ENCODE measurements at regions not wholly inside any gene's neighbourhood (a gene's known extent, or its start where the extent isn't known, plus 50 kb on each side); places are given as distances from the start of the nearest gene placed in this dataset.

DNA sequence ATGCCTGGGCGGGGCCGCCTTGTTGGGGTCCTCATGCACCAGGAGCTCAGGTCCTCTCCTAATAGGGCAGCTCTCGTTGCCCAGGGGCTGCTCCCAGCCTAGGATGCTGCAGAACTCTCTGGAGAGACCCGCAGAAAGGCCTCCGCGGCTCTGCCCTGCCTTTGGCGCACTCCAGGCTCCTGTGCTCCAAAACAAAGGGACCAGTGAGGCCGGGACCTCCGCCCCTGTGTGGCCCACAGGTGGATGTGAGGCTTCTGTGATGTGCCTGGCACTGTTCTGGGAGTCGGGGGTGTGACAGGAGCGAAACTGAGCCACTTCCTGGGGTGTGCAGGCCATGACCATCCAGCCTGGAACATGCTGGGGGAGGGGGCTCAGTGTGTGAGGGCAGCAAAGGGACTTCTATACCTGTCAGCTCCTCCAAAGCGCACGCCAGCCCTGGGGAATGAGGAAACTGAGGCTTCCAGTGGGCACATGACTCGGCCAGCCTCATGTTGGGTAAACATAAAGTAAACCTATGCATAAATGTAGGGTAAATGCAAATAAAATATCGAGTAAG is 153.2 kb downstream of the IRF8 start:
- DNase-seq (ENCODE audit: low spot score) (no peak), FAIRE-seq (no peak)

DNA sequence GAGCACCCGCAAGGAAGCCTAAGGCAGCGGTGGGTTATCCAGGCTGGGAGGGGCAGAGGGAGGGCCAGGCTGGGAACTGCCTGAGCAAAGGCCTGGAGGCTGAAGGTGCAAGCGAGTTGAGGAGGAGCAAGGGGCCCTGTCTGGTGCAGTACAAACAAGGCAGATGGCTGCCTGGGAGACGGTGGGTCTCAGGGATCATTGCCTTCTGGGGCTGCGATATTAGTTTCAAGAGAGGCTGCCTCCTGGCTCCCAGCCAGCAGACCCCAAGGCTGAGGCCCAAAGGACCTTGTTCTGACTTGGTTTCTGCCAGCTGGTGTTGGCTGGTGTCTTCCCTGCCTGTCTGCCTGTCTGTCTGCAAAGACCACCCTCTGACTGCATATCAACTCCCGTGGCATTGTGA is 154.0 kb downstream of the IRF8 start:
- no peak for DNase-seq (ENCODE audit: low spot score)
- no peak for FAIRE-seq

DNA sequence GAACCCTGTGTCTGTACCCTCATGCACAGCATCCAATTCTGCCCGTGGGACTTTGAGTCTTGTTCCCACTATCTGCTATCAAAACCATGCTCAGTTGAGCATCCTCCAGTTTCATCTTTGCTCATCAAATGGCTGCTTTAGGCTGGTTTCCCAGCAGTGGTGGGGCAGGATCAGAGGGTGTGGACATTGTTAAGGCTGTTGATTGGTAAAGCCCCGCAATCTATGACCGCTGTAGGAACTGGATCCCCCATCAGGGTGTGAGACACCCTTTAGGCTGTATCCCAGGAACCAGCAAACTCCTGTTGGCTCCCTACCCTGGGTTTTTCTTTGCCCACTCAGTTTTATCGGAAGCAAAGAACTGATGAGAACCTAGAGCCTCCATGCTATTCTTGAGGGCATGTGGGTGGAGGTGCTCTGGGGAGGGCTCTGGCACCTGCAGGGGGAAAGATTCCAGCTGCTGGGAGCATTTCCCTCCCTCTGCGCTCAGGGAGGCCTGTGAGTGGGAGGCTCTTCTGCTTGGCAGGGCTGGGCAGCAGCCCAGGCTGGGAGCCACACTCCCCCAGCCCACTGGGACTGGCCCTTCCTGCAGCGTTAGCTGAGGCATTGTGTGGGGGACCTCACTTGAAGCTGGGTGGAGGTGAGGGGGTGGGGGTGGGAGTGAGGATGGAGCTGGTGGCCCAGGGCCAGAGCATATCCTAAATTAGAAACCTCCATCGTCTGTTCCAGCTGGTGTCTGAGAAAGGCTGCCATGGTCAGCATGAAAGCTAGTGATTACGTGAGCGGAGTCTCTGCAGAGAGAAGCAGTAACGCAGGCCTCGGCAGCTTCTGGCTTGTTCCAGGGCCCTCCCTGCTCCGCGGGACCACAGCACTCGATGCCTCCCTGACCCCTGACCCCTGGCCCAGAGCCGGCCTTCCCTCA is 160.6 kb downstream of the IRF8 start:
- DNase-seq (ENCODE audit: low spot score) (no peak), FAIRE-seq (no peak)

DNA sequence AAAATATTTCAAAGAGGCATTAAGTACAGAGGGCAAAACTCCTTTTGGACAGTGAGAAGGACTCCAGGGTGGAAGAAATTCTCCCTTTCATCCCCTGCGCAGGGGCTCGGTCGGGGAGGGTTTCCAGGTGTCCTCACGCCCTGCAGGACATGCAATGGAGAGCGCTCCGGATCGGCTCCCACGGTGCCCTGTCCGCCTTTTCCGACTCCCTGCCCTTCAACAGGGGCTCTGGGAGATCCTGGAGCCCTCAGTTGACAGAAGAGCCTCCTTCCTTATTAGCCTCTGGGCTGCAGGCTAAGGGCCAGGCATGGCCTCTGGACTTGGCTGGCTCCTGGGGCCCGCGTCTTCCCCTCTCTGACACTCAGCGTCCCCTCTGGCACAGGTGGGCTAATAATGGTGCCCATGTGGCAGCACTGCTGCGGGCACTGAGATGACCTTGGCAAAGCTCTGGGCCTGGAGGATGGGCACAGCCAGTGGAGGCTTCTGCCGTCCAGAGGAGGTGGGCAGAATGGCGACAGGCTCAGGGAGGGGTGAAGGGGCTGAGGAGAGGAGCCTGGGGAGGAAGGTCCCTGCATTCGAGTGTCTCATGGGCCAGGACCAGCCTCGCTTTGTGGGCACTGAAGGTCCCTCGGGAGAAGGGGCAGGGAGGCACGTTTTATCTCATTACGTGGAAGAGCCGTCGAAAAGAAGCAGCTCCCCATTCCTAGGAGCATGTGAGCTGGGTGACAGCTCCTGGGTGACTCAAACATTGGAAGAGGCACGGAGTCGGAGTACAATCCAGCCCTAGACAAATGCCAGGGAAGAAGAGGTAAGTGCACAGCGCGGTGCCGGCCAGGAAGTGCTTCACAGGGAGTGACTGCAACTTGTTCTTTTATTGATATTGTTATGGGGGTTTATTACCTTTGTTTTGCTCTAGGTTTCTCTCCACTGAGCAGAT is 161.7 kb downstream of the IRF8 start:
- no peak for FAIRE-seq
- no peak for DNase-seq (ENCODE audit: low spot score)

DNA sequence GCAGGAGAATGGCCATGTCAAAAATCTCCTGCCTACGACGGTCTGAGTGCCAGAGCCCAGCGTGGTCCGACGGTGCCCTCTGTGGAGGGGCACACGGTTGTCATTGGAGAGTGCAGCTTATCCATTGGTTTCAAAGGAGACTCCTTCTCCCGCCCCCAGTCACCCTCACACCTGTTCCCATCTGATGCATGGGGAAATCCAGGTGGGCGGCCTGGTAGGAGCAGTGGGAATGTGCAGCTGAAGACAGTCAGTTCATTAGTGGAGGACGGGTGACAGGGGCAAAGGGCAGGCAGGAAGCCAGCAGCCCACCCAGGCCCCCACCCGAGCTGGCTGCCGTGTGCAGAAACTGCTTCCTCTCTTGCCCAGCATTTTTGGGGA is 162.3 kb downstream of the IRF8 start:
- no peak for DNase-seq (ENCODE audit: low spot score)
- no peak for FAIRE-seq

DNA sequence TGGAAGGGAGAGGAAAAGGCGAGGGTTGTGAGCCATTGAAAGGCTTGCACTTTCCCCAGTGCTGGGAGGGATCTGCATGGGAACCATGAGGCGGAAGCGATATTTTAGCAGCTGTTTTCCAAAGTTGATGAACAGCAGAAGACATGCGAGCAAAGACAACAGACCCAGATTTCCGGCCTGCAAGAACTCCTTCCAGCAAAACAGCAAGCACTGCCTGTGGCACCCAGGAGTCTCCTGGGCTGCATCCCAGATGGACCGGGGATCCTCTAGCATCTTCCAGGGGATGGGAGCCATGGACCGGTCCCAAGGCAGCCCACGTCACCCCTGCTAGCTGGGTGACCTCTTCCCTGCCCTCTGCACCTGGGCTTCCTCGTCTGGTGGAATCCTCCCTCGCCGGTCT is 162.8 kb downstream of the IRF8 start:
- FAIRE-seq (no peak), DNase-seq (ENCODE audit: low spot score) (no peak)

DNA sequence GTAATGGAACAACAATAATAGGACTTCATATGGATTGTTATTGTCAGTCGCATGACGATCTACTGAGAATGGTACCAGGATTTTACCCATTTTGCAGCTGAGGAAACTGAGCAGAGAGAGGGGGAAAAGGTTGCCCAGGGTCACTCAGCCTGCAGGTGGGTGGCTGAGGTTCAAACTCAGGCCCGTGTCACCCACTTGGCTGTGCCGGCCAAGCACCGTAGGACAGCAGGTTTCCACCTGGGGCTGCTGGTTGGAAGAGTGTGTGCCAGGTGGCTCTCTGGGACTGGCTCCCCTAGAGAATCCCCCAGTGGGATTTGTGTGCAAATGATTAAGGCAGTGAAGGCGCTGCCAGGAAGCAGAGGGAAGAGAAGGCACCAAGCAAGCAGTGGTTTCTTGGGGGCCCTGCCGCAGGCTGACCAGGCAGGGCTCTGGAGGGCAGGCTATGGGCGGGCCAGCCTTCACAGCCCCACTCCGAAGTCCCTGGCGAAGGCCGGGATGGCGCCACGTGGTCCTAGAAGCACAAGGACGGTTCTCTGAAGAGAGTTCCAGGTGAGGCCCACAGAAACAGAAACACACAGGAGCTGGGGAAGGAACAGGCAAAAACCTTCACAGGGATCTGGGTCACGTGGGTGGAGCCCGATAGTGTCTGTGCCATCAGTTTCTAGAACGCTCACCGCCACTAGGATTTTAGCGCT is 163.5 kb downstream of the IRF8 start:
- FAIRE-seq: no peak
- DNase-seq (ENCODE audit: low spot score): no peak

DNA sequence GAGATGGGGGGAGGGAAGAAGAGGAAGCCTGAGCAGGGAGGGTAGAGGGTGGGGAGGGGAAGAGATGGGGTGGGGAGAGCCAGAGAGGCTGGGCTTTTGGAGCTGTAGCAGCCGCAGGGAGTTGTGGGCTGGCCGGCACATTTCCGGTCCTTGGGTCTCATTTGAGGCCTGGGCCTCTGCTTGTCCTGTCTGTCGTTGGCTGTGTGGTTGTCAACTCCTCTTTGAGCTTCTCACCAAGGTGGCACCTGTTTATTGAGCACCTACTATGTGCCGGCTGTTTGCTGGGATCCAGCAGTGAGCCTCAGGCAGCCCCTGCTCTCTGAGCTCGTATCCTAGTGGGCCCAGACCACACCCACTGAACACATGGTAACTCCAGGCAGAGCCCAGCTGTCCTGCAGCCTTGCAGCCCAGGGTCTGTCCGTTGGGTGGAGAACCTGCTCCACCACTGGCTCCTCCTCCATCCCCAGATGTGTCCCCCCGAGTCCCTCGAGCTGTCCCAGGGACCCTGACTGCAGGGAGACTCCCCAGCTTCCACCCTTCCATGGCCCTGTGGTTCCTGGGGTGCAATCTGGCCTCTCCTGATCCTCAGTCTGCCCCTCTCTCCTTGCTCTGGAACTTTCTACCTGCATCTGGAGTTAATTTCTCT is 164.9 kb downstream of the IRF8 start:
- FAIRE-seq: no peak
- DNase-seq (ENCODE audit: low spot score): no peak

DNA sequence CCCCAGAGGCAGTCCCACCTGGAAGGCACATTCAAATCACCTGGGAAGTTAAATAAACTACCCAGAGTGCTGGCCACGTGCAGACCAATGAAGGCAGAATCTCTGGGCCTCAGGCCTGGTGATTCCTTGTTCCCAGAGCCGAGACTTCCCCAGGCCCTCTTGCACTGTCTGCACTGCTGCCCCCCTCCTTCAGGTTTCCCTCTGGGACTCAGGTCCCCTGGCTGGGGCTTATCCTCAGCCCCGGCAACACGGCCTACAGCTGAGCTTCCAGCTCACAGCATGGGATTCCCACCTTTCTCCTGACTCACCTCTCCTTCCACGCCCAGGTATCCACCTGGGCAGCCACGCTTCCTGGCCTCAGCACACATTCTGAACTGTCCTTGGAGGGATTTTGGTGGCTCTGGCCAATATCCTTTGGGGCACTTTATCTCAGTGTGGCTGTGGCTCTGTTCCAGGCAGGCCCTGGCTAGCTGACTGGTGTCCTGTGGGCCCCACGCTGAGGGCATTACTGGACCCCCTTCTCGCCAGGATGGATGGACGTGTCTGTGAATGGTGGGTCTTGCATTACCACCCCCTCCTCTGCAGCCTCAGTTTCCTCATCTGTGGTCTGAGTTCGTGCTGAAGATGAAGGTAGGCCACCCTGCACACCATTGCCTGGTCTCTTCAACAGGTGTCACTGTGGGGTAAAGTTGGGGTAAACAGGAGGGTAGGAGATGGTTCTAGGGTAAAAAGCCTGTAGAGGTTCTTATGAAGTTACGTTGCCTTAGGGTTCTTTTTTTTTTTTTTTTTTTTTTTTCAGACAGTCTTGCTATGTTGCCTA is 165.7 kb downstream of the IRF8 start:
- FAIRE-seq (no peak), DNase-seq (ENCODE audit: low spot score) (no peak)

DNA sequence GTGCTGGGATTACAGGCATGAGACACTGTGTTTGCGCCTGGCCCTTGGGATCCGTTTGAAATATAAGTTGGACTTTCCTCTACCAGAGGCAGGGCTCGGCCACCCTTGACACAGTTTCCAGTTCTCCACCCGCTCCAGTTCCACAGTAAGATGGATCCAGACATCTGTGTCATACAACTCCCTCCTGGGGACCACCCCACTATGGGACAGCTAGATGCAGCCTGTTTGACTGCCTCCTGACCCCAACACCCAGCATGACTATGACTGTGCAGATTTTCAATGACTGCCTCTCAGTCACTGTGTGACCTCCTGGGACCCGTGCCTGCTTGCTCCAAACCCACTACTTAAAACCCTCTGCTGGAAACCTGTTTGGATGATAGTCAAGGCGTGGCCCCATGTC is 166.7 kb downstream of the IRF8 start:
- FAIRE-seq: no peak
- DNase-seq (ENCODE audit: low spot score): no peak

DNA sequence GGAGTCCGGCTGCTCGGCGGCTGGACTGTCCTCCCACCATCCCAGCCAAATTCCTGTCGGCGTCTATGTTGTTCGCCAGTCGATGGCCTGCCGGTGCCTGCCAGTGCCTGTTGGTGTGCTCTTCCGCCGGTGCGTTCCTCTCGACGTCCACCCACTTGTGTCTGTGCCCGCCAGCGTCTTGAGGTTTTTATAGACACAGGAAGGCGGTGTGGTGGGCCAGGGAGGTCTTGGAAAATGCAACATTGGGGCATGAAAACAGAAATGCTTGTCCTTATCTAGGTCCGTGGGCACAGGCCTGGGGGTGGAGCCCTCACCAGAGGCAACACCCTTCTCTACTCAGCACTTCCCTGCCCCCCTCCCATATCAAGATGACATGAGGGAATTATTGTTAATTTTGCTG is 167.8 kb downstream of the IRF8 start:
- no peak for FAIRE-seq
- DNase-seq (ENCODE audit: low spot score): no peak

DNA sequence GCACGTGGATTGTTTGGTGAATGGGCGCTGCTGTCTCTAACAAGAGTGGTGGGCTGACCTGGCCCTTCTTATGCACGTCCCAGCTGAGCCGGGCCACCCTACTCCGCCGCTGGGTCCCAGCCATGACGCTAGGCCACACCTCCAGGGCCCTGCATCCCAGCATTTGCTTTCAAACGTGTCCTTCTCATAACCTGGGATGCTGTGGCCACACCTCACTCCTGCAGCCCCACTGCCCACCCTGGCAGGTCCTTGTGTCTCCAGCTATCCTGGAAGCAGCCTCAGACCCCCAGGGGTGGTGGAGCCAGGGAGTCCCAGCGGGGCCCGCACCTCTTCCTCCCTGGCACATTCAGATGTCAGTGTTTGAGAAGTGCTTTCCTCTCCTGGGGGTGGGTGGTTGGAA is 168.6 kb downstream of the IRF8 start:
- FAIRE-seq: no peak
- DNase-seq (ENCODE audit: low spot score): no peak

DNA sequence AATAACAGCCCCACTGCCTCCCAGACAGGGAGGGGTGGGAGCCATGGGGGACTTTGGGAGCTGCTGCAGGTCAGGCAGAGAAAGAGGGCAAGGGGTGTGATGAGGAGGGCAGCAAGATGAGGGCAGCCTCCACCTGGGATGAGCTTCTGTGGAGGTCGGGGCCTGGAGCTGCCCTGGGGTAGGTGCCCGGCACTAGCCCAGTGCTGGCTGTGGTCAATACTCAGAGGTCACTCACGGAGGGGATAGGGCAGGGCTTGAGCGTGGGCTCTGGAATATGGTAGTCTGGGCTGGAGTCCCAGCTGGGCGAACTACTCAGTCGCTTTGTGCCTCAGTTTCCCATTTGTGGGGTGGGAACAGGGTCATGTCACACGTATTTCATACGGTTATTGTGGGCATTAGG is 169.0 kb downstream of the IRF8 start:
- DNase-seq (ENCODE audit: low spot score) (no peak), FAIRE-seq (no peak)

DNA sequence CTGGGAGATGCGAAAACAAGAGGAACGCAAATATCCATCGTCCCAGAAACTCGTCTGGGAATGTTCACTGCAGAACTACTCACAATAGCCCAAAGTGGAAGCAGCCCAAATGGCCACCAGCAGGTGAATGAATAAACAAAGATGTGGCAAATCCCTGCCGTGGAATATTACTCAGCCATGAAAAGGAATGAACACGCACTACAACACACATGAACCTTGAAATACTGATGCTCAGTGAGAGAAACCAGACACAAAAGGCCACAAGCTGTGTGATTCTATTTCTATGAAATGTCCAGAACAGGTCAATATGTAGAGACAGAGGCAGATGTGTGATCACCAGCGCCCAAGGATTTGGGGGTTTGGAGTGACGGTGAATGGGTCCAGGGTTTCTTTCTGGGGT is 169.8 kb downstream of the IRF8 start:
- no peak for DNase-seq (ENCODE audit: low spot score)
- no peak for FAIRE-seq

DNA sequence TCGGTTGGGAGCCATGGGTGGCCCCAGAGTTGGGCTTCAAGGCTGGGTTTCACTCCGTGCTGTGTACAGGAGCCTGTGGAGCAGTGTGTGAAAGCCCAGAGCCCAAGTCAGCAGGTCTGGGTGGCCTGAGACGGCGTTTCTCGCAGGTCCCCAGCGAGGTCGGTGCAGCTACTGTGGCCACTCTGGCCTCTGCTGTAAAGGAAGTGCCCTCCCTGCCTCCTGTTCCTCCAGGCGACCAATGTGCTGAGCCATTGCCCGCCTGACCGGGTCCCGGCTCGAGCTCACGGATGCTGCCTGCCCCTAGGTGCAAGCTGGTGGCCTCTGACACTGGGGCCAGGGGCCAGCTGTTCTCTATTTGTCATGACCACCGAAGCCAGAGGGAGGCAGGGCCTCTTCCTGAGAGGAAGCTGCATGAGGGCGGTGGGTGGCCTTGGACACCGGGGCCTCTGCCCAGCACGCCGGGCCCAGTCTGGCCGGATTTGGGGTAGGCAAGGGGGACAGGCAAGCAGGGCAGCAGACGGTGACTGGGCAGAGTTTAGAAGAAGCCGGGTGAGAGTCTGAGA is 170.9 kb downstream of the IRF8 start:
- FAIRE-seq (no peak), DNase-seq (ENCODE audit: low spot score) (no peak)

DNA sequence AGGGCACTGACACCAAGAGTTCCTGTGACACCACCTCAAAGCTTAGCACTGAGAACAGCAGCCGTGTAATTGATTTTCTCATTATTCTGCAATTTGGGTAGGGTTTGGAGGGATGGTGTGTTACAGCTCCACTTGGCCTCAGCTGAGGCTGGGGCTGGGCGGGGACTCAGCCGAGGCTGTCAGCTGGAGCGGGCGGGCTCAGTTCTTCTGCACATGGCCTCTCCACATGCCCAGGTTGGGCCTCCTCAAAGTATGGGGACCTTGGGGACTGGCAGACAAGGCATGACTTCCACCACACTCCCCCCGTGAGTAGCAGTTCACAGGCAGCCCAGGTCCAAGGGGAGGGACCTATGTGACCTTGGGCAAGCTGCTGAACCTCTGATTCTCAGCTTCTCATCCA is 171.5 kb downstream of the IRF8 start:
- no peak for DNase-seq (ENCODE audit: low spot score)
- no peak for FAIRE-seq

DNA sequence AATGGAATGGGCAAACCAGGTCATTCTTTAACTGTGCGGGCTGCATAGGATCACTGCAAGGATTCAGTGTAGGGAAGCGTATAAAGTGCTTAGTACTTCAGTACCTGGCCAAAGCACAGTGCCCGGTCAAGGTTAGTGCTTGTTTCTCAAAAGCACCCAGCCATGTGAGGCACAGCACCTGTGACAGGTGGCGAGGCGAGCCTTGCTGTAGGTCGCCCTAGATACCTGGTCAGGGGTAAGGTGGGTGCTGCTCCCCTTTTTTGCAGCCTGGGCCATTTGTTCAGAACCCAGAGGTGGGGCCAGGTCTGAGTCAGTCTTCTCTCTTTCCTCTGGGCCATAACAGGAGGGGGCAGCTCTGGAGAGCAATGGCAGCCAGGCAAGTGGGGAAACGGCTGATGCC is 172.0 kb downstream of the IRF8 start:
- DNase-seq (ENCODE audit: low spot score) (no peak), FAIRE-seq (no peak)

DNA sequence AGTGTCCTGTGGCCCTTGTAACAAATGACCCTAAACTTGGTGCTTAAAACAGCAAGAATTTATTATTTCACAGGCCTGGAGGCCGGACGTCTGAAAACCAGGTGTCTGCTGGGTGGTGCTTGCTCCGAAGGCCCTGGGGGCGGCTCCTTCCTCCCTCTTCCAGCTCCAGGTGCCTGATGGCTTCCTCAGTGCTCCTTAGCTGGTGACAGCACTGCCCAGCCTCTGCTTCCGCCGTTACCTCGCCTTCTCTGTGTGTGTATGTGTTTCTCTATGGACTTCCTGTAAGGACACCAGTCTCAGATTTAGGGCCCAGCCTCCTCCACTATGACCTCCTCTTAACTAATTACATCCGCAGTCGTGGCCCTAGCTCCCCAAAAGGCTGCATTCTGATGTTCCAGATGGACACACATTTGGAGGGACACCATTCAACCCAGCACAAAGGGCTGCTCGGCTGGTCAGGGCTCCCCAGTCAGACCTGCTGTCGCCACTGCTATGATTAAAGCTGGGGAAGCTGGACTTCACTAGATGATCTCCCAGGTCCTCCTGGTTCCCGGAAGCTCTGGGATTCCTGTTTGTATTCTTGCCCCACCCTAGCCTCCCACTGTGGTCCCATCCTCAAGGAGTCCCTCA is 172.8 kb downstream of the IRF8 start:
- FAIRE-seq (no peak), DNase-seq (ENCODE audit: low spot score) (no peak)

DNA sequence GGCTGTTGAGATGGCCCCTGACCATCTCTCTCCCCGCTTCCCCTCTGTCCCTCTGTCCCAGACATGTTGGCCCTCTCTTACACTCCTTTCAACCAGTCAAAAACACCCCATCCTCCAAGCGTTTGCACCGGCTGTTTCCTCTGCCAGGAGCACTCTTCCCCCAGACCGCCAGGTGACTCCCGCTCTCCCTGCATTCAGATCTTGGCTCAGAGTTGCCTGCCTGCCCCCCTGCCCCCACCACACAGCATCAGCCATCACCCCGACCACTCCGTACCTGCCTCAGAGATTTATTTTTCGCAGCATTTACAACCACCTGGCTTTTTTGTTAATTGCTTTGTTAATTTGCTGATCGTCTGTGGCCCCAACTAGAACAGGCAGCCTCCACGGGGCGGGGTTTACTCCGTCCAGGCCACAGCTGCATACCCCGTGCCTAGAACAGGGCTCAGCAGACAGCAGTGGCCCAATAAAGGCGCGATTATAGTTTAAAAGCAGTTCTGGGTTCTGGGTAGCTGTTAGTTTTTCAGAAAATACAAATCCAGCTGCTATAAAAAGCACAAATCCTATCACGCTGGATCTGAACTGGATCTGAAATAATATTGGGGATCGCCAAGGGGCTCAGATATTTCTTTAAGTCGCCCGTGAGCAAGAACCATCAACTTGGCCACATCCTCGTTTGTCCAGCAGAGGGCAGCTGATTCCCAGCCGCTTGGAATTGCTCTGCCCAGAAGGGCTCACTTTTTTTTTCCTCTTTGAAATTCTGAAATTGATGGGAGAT is 173.6 kb downstream of the IRF8 start:
- DNase-seq (ENCODE audit: low spot score): peak; percentile 79
- FAIRE-seq: no peak
